SJSA1 (cell line): ENCODE measurements at regions not wholly inside any gene's neighbourhood (a gene's known extent, or its start where the extent isn't known, plus 50 kb on each side); places are given as distances from the start of the nearest gene placed in this dataset.
"Not testable (repeated sequence)": the region's sequence is repeated elsewhere in the genome, so short reads cannot be mapped to it uniquely, and the experiment has no call there.

Experiments
- DNase-seq, 2 experiments: peaks; one replicate each; pipeline ENCODE4 v3.0.0-alpha.2; 2015 to 2020; ENCODE audit warnings: low spot score in 2 of 2, low read depth in 1 of 2
- H3K27ac ChIP-seq: fragments of 250-450 bp; sonication (Bioruptor Pico); 2 replicates; pipeline ENCODE4 v1.5.1; 2020; ENCODE audit warnings: mild to moderate bottlenecking, moderate library complexity
- H3K27me3 ChIP-seq: fragments of 250-450 bp; sonication (Bioruptor Pico); replicated peaks from 2 replicates; pipeline ENCODE4 v1.5.1; 2020; ENCODE audit warnings: mild to moderate bottlenecking, moderate library complexity
- H3K36me3 ChIP-seq: fragments of 250-450 bp; sonication (Bioruptor Pico); 2 replicates; pipeline ENCODE4 v1.5.1; 2020; ENCODE audit warnings: mild to moderate bottlenecking
- H3K4me1 ChIP-seq: fragments of 250-450 bp; sonication (Bioruptor Pico); replicated peaks from 2 replicates; pipeline ENCODE4 v1.6.1; 2021; ENCODE audit warnings: mild to moderate bottlenecking
- H3K4me3 ChIP-seq: fragments of 250-450 bp; sonication (Bioruptor Pico); 2 replicates; pipeline ENCODE4 v1.5.1; 2020; ENCODE audit warnings: mild to moderate bottlenecking
- H3K9me3 ChIP-seq: fragments of 250-450 bp; sonication (Bioruptor Pico); replicated peaks from 2 replicates; pipeline ENCODE4 v1.5.1; 2020; ENCODE audit warnings: mild to moderate bottlenecking

DNA sequence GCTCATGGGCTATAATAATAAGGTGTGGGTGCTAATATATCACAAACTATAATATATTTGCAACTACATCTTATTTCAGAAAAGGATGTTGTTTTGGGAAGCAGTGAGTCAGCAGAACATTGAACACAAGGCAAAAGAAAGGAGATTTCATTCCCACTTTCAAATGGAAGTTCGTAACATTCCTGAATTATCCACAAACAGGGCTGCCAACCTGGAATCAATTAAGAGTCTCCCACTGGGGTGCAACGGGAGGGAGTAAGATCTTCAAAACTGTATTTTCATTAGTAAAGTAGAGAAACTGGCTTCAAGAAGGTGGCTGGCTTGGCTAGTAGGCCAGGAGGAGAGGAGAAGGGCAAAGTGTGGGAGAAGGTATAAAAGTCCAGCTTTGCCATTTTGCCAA is 479.6 kb downstream of the CNTN3 start:
- H3K27me3 ChIP-seq, result no peaks in the 10 kb centered on the region
- no peaks in the 10 kb centered on the region for H3K4me1 ChIP-seq
- no peak overlapping the region for H3K4me3 ChIP-seq
- DNase-seq, result no peak
- no peaks in the 10 kb centered on the region for H3K36me3 ChIP-seq
- H3K9me3 ChIP-seq, result no peaks in the 10 kb centered on the region
- H3K27ac ChIP-seq, result no peak overlapping the region

- DNase-seq, H3K4me3 ChIP-seq, H3K27ac ChIP-seq, H3K4me1 ChIP-seq, H3K36me3 ChIP-seq, H3K27me3 ChIP-seq, H3K9me3 ChIP-seq: not testable (repeated sequence)
Measured at GRCh38 chr3:74131546-74132328, 482.7 kb downstream of the CNTN3 start.

DNA sequence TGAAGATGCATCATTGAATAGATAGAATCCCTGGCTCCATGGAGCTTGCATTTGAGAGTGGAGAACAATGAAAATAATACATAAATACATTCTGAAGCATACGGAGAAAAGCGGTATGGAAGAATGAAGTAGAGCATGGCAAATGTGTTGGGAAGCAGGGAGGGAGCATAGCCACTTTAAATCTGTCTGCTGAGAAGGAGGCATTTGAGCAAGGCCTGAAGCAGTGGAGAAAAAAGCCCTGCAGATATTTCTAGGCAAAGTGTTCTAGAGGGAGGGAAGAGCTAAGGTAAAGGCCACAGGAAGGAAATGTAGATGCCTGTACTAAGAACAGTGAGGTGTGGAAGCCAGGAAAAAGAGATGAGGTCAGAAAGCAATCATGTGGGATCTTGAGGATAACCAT is 484.8 kb downstream of the CNTN3 start:
- H3K27me3 ChIP-seq, result no peaks in the 10 kb centered on the region
- DNase-seq, result no peak
- no peak overlapping the region for H3K27ac ChIP-seq

DNA sequence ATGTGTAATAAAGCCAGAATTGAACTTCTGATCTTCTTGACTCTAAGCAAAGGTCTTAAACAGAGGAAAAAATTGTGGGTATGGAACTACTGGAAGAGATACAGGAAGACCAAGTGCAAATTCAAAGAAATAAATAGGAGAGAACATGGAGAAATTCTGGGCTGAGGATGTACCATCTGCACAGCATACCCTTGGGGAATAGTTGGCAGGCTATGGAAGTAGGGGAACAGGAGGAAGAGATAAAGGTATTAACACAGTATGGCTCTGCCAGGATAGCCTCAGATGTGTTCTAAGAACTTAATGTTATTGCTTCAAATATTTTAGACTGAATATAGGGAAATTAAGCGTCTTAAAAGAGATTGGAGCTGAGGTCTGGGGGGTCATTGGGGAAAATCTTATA is 485.4 kb downstream of the CNTN3 start:
- no peak for DNase-seq
- Histone ChIP-seq H3K36me3 (no peaks in the 10 kb centered on the region), H3K4me1 (no peaks in the 10 kb centered on the region), H3K4me3 (no peak overlapping the region), H3K9me3 (no peaks in the 10 kb centered on the region), H3K27me3 (no peaks in the 10 kb centered on the region), H3K27ac (no peak overlapping the region)

More for the DNA sequence above, 484.8 kb downstream of the CNTN3 start:
- Histone ChIP-seq H3K4me1 (no peaks in the 10 kb centered on the region), H3K4me3 (no peak overlapping the region), H3K36me3 (no peaks in the 10 kb centered on the region), H3K9me3 (no peaks in the 10 kb centered on the region)

GRCh38 chr3:74127256-74127655 is 487.2 kb downstream of the CNTN3 start:
- Histone ChIP-seq H3K27ac (no peak overlapping the region), H3K27me3 (no peaks in the 10 kb centered on the region), H3K4me1 (no peaks in the 10 kb centered on the region), H3K4me3 (no peak overlapping the region), H3K9me3 (no peaks in the 10 kb centered on the region), H3K36me3 (no peaks in the 10 kb centered on the region)
- no peak for DNase-seq

DNA sequence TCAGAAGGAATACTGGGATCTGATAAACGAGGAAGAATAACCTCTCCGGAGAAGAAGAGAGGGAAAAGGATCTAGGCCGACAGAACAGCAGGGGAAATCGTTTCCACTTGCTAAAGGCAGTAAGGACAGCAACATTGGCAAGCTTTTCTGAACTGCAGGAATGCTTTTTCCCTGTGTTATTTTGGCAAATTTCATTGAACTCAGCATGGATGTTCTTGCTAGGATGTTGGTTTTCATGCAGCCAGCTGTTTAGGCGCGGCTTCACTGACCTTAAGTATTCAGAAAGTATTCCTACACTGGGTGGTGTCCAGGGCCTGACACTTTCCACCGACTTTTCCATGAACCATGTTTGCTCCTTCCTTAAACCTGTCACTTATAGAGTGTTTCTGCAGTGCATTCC is 489.7 kb downstream of the CNTN3 start:
- Histone ChIP-seq H3K36me3 (no peaks in the 10 kb centered on the region), H3K9me3 (no peaks in the 10 kb centered on the region), H3K27ac (no peak overlapping the region), H3K27me3 (no peaks in the 10 kb centered on the region), H3K4me1 (no peaks in the 10 kb centered on the region), H3K4me3 (no peak overlapping the region)
- no peak for DNase-seq

DNA sequence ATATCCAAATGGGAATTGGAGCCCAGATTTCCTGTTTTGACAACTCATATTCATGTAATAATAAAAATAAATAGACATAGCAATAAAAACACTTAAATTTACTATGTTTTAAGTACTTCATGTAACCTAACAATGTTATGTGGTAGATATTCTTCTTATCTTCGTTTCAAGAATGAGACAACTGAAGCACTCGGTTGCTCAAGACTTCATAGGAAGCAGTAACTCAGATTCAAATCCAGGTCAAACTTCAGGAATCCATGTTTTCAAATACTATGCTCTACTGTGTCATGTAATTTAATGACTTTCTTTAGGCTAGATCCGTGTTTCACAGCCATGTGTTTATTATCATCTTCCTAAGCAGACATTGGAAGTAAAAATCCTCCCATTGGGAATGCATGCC is 492.2 kb downstream of the CNTN3 start:
- no peak overlapping the region for H3K27ac ChIP-seq
- H3K9me3 ChIP-seq, result no peaks in the 10 kb centered on the region
- H3K36me3 ChIP-seq, result no peaks in the 10 kb centered on the region
- DNase-seq, result no peak
- no peaks in the 10 kb centered on the region for H3K4me1 ChIP-seq
- H3K4me3 ChIP-seq, result no peak overlapping the region
- H3K27me3 ChIP-seq, result no peaks in the 10 kb centered on the region

GRCh38 chr3:74121761-74122160 is 492.7 kb downstream of the CNTN3 start:
- H3K27me3 ChIP-seq, result no peaks in the 10 kb centered on the region
- H3K36me3 ChIP-seq, result no peaks in the 10 kb centered on the region
- H3K4me1 ChIP-seq, result no peaks in the 10 kb centered on the region
- H3K9me3 ChIP-seq, result no peaks in the 10 kb centered on the region
- DNase-seq, result no peak
- no peak overlapping the region for H3K27ac ChIP-seq
- H3K4me3 ChIP-seq, result no peak overlapping the region

GRCh38 chr3:74119221-74119620 is 494.5 kb upstream of the PDZRN3 start:
- H3K27ac ChIP-seq, result no peak overlapping the region
- no peaks in the 10 kb centered on the region for H3K9me3 ChIP-seq
- no peaks in the 10 kb centered on the region for H3K36me3 ChIP-seq
- no peaks in the 10 kb centered on the region for H3K4me1 ChIP-seq
- H3K4me3 ChIP-seq, result no peak overlapping the region
- no peak for DNase-seq
- H3K27me3 ChIP-seq, result no peaks in the 10 kb centered on the region

DNA sequence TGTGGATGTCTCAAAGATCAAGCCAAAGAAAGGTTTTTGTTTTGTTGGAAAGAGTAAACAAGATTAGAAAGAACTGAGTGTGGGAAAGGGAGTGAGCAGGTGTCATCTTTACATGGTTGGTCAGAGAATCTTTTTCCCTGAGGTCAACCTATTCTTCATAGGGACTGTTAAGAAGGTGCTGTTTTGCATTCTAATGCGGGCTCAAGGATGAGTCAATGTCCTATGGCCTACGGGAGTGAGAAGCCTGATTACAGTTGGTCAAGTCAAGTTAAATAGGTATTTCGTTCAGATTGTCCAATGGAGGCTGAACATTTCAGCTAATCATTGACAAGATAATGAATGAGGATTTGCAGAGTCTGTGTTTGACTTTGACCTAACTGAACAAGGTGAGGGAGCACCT is 491.2 kb upstream of the PDZRN3 start:
- H3K4me3 ChIP-seq, result no peak overlapping the region
- no peaks in the 10 kb centered on the region for H3K36me3 ChIP-seq
- H3K9me3 ChIP-seq, result no peaks in the 10 kb centered on the region
- H3K27me3 ChIP-seq, result no peaks in the 10 kb centered on the region
- no peak for DNase-seq
- no peaks in the 10 kb centered on the region for H3K4me1 ChIP-seq
- H3K27ac ChIP-seq, result no peak overlapping the region

DNA sequence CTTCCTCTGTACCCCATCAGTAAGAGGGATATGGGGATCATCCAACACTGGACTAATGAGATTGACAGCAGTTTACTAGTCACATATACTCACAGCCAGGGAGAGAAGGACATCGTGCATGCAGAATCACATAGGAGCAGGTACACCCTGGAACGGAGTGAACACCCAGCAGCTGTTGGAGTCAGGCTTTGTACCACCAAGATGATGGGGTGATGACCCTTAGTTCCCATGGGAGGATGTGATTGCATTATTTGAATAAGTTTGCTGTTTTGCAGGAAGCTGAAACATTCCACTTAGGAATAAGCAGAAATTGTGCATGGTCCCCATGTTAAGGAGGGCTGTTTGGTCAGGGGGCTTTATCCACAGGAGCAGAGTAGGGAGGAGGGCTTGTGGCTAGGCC is 482.7 kb upstream of the PDZRN3 start:
- no peak overlapping the region for H3K27ac ChIP-seq
- H3K4me1 ChIP-seq, result no peaks in the 10 kb centered on the region
- H3K27me3 ChIP-seq, result no peaks in the 10 kb centered on the region
- H3K9me3 ChIP-seq, result no peaks in the 10 kb centered on the region
- H3K4me3 ChIP-seq, result no peak overlapping the region
- no peaks in the 10 kb centered on the region for H3K36me3 ChIP-seq
- no peak for DNase-seq

DNA sequence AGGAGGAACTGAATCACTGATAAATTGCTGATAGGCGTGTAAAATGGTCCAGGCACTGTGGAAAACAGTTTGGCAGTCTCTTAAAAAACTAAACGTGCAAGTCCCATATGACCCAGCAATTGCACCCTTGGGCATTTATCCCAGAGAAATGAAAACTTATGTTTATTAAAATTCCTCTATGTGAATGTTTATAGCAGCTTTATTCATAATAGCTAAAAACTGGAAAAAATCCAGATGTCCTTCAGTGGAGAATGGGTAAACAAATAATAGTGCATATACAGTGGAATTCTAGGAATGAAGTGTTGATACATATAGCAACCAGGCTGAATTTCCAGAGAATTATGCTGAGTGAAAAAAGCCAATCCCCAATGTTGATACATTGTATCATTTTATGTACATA is 482.2 kb upstream of the PDZRN3 start:
- no peaks in the 10 kb centered on the region for H3K9me3 ChIP-seq
- H3K27me3 ChIP-seq, result no peaks in the 10 kb centered on the region
- DNase-seq, result no peak
- H3K36me3 ChIP-seq, result no peaks in the 10 kb centered on the region
- no peak overlapping the region for H3K27ac ChIP-seq
- no peaks in the 10 kb centered on the region for H3K4me1 ChIP-seq
- H3K4me3 ChIP-seq, result no peak overlapping the region

GRCh38 chr3:74091204-74091603 is 466.5 kb upstream of the PDZRN3 start:
- H3K27ac ChIP-seq, result no peak overlapping the region
- no peaks in the 10 kb centered on the region for H3K9me3 ChIP-seq
- H3K4me1 ChIP-seq, result no peaks in the 10 kb centered on the region
- no peak for DNase-seq
- H3K4me3 ChIP-seq, result no peak overlapping the region
- H3K36me3 ChIP-seq, result no peaks in the 10 kb centered on the region
- H3K27me3 ChIP-seq, result no peaks in the 10 kb centered on the region

- DNase-seq, result no peak
- Histone ChIP-seq H3K27ac (no peak overlapping the region), H3K9me3 (no peaks in the 10 kb centered on the region), H3K4me3 (no peak overlapping the region), H3K36me3 (no peaks in the 10 kb centered on the region), H3K4me1 (no peaks in the 10 kb centered on the region), H3K27me3 (no peaks in the 10 kb centered on the region)
Measured at GRCh38 chr3:74089814-74090213, 465.1 kb upstream of the PDZRN3 start.

DNA sequence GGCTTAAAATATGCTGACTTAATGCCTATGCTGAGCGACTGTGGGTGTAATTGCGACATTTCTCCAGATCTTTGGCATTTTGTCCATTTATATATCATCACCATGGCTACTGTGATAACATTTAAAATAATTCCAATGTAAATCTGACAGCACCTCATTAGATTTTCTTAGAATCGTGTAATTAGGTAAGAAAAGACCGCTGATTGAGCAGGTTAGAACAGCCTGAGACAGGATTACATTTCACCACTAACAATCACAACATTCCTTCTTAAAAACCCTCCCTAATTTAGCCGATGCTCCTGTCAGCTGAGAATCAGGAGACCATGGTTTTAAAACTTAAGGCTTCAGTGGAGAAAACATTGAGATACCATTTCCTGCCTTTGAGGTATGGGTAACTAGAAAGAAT is 455.3 kb upstream of the PDZRN3 start:
- H3K27ac ChIP-seq, result no peak overlapping the region
- no peak overlapping the region for H3K4me3 ChIP-seq
- no peaks in the 10 kb centered on the region for H3K4me1 ChIP-seq
- H3K36me3 ChIP-seq, result no peaks in the 10 kb centered on the region
- DNase-seq, result no peak
- H3K9me3 ChIP-seq, result no peaks in the 10 kb centered on the region
- H3K27me3 ChIP-seq, result no peaks in the 10 kb centered on the region
